ENCODE measurements at regions not wholly inside any gene's neighbourhood (a gene's known extent, or its start where the extent isn't known, plus 50 kb on each side); places are given as distances from the start of the nearest gene placed in this dataset.

DNA sequence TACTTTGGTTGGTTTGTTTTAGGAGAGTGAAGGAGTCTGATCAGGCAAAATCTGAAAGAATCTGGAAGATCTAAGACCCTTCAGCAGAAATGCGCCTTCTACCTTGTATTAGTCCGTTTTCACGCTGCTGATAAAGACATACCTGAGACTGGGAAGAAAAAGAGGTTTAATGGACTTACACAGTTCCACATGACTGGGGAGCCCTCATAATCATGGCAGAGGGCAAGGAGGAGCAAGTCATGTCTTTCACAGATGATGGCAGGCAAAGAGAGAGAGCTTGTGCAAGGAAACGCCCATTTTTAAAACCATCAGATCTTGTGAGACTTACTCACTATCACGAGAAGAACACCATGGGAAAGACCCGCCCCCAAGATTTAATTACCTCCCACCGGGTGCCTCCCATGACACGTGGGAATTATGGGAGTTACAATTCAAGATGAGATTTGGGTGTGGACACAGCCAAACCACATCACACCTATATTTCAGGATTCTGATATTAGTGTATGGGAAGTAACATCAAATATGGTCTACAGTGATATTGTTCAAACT, 99.3 kb downstream of the GLUL start:
- DNase-seq = no peak

DNA sequence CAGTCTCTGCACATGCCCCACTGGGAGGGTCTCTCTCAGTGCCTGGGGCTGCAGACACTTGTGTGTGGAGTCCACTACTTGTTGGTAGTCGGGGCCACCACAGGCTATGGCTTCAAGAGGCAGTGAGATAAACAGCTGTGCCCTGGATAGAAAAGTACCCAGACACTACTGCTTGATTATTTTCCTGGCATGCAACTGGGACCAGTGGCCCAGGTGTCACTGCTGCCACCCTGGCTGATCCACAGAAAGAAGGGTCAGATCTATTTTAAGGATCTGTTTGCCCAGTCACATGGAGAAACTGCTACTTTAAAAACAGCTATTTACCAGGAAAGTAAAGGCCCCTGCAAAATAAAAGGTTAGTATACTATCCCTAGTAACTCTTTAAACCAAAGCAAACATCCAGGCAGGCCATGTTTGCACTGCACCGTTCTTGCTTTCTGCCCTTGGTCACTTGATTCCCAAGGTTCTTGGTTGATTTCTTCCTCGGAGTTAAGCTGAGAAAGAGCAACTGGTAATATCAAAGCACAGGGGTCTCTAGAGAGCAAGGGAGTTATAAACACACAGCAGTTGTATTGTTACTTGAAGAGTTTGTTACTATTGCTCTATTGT, 99.9 kb downstream of the GLUL start:
- no peak for DNase-seq

DNA sequence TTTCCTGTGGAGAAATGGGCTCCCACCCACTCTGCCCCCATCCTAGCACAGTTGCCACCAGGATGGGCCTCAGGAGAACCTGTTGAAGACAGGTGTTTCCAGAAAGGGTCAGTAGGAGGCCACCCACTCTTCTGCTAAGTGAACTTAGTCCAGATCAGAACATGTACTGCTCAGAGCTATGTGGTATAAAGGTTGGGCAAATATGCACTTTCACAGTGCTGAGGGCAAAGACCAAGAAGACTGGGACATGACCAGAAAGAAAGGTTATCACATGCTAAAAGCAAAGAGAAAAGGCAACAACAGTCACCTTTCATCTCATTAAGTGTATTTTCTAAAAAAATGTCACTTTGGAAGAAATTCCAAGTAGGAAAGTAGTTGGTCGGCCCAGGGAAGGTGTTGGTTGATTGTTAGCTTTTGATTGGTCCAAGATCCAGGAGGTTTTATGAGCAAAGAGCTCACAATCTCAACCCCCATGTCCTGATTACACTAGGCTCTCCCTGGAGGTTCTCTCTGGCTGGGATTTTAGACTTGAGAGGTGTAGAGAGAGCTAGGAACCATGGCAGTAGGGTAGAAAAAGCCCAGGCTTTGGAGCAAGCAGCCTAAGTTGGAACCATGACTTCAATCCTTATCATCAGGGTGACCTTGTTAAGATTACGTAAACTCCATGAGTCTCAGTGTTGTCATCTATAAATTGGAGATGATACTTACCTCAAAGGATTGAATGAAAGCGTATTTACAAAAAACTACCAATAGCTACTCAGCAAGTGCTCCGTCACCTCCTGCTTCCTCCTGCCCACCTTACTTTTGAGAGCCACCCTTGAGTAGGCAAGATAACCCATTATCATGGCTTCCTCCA, 102.6 kb downstream of the GLUL start:
- no peak for DNase-seq

DNA sequence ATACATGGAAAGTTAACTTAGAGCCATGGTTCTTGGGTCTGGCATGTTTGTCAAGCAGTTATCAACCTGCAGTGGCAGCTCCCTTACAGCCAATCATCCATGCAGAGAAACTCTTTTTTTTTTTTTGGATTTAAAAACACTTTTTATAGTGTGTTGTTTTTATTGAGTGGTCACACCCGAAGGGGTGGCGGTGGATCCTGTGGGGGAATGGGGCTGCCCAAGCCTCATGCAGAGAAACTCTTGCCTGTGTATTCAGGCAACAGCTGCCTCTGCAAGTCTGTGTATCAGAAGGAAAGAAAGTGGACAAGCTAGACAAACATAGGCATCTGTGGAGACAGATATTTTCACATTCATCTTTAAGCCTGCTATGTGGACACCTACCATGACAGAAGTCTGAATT, 104.8 kb downstream of the GLUL start:
- no peak for DNase-seq

DNA sequence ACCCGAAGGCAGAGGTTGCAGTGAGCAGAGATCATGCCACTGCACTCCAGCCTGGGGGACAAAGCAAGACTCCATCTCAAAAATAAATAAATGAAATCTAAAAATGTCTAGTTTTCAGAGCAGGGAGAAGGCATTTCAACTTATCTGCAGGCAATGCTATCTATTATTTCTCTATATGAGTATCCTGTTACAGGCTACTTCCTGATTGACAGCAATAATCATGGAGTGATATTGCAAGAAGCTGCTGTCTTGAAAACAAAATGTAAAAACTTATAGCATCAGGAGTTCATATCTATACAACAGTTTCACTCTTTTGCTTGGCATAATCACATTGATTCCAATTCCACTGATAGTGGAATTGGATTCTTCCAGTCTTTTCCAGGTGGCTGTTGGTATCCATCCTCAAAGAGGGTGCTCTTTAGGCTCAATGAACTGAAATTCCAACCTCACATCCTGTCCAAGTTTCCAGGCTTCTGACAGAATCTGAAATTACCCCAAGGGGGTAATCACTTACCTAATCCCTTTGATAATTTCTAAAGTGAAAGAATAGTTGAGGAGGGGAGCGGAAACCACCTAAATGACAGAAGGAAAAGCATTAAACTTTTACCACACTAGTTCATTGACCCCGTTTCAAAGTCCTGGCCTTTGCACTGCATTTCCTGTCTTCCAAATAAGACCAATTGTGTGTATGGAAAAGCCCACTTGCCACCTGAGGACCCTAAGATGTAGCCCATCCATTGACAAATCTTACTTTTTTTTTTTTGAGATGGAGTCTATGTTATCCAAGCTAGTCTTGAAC, 107.6 kb downstream of the GLUL start:
- no peak for DNase-seq

DNA sequence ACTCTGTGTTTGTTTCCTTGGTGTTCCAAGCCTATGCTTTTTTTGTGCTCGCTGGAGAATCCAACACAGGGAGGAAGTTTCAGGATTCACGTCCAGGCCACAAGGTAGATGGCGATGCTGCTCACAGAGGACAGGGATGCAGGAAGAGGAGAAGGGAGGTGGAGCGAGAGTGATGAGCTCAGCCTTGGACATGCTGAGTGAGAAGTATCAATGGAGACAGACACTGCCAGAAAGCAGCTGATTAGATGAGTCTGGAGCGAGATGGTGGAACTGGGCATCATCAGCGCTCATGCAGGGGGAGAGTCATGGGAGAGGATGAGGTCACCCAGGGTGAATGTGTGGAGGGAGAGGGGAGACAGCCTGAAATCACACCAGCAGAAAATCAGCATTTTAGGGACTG, 110.0 kb downstream of the GLUL start:
- DNase-seq = no peak

DNA sequence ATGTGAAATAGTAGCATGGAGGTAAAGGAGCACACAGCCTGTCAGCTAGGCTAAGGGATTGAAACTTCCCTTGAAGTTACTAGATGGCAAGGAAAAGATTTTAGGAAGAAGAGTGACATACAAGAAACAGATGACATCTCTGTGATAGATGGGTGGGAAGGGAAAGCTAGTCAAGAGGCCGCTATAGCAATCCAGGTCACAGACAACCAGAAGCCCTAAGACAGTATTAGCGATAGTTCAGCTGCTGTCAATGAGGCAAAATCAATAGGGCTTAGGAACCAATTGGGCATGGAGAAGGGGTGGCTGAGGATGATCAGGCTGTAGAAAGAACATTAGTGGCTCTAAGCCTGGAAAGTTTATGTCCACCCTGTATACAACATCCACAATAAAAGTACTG, 111.1 kb downstream of the GLUL start:
- DNase-seq = no peak

DNA sequence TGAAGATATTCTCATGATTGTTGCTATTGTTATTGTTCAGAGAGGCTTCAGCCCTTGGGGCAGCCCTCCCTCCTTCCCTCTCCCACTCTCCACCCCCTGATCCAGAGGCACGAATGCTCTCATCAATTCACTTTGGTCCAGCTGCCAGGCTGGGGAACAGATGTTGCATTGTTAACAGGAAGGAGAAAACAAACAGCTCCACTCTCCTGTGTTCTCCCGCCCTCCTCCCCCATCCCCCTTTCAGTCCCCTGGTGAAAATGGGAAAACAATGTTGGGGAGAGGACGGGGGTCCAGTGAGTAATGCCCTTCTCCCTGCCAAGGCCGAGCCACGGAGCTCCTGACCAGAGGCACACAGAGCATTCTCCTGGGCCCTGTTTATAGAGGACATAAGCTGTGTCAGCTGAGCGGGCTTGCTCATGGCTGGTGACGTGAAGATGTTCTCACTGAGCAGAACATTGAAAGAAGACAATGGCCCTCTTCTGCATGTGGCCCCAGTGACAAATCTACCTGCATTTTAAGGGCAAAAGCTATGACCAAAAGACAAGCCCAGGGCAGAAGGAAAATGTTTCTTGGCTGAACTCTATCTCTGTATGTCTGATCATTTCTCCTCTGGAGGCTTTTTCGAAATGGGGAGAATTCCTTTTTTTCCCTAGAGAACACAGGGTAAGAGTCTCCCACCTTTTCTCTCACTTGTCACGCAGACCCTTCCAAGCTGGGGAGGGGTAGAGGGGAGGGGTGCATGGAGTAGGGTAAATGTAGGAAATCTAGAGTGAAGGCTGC, 111.7 kb downstream of the GLUL start:
- peak; percentile 77 for DNase-seq

DNA sequence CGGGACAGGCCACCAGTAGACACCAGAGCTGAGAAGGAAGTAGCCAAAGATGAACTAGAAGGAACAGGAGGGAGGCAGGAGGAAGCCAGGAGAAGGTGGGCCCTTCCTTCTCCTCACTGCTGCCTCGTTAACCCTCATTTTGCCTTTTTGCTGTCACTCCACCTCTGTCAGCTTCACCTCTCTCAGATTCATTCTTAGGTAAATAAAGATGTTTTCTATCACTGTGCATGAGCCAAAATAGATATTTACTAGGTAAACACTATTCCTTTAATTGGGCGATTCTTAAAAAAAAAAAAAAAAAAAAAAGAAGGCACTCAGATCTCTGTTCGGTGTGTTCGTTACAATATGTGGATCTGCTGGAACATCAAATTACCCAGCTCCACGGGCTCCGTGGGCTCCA, 112.3 kb downstream of the GLUL start:
- no peak for DNase-seq

DNA sequence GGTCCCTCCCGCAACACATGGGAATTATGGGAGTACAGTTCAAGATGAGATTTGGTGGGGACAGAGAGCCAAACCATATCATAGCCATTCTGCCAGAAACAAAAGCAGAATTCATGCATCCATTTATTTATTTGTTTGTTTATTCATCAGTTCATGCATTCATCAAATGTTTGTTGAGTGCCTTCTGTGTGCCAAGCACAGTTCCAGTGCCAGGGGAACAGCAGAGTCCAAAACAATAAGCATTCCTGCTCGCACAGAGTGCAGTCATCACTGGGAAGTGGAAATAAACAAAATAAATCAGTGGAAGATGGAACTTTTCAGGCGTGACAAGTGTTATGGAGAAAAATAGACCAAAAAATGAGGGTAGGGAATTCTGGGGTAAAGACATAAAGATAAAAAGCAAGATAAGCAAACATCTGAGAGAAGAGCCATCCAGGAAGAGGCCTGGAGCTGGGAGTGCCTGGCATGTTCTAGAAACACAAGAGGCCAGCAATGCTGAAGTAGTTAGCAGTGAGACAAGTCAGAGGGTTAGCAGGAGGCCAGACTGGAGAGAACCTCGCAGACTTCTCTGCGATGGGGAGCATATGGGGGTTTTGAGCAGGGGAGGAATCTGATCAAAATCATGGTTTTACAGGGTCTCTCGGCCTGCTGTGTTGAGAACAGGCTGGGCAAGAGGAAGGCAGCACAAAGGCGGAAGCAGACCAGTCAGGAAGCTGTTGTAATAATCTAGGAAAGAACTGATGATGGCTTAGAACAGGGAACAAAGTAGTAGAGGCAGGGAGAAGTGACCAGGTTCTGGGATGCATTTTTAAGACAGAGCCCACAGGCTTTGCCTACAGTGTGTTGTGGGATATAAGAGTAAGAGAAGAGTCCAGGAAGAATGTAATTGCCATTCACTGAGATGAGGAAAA, 113.2 kb downstream of the GLUL start:
- DNase-seq = no peak

DNA sequence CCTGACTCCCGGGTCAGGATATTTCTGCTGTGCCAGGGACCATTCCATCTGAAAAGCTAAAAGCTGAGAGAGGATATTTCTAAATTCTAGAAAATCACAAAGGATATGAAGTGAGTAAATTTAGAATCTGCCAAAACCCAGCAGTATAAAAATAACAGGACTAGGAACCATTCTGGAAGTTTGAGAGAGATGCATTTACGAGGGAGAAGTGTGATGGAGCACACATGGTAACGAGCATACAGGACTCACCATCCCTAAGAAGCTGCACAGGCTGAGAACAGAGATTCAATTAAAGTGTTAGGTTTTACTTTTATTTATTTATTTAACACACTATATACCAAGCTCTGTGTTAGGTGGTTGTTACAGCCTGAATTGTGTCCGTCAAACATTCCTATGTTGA, 116.3 kb downstream of the GLUL start:
- no peak for DNase-seq

DNA sequence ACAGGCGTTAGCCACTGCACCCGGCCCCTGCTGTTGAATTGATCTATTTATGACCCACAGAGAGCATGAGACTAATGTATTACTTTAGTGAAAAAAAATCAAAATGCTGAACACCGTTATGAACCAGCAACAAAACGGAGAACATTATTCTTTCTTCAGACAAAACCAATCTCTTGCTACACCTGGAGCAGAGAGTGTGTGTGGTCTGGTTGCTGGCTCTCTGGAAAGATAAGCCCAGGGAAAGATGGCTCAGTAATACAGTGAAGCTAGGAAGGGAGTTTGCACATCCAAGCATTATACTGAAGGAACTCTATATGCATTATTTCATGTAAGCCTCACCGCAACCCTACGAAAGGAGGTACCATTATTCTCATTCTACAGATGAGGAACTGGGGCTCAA, 117.0 kb downstream of the GLUL start:
- DNase-seq = no peak

DNA sequence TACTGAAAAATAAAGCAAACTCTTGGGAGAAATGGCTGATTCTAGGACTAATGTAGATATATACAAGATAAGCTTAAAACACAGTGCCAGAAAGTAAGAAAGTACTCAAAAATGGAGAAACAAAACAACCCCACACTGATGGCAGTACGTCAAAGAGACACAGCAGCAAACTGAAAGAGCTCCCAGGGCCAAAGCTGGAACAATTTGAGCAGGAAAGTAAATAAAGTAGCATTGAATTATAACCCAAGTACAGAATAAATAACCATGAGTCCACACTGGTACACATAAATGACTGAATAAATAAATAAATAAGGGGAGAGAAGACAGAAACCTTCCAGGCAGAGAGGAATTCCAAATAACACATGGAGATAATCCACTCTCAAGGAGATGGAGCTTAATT, 120.9 kb downstream of the GLUL start:
- DNase-seq = no peak

DNA sequence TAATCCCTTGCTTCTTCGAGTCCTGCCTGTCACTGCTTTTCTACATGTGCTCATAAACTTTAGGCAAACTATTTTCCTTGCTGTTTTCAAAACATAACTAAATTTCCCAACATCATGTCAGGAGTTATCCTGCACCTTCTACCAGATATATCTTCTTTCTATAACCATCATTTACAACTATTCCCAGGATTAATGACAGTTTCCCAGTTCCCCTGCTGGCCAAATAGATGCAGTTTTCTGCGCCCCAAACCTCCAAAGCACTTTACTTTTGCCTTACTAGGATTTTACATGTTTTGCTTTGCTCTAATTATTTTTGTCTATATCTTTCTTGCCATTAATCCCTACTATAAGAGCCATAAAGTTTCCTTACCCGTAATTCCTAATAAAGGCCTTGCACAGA, 122.5 kb downstream of the GLUL start:
- no peak for DNase-seq

DNA sequence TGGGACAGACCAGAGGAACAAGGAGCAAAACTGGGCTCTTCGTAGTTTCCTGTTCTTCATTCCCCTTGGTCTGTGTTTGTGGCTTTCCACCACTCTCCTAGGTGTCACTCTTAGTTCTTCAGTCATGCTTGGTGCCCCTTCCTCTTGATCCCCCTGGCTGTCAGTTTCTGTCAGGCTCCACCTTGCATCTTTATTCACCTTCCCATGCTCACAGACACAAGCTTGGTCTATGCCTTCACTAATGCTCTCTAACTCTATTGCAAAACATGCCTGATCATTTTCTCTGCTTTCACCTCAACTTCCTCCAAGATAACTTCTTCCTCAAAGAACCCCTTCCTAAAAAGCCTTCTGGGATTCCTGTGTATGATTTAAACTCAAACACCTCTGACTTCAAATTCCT, 122.9 kb downstream of the GLUL start:
- no peak for DNase-seq

DNA sequence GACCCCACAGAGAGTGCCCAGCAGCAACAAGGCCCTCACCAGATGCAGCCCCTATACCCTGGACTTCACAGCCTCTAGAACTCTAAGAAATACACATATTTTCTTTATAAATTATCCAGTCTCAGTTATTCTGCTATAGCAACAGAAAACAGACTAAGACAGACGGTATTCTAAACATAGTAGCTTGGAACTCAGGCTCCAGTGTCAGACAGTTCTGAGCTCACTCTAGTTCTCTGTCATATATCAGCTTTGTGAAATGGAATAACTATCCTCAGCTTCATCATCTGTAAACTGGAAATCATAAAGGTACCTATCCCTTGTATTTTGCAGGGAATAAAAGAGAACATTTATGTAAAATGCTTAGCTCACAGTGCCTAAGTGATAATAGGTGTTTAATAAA, 127.4 kb downstream of the GLUL start:
- no peak for DNase-seq

DNA sequence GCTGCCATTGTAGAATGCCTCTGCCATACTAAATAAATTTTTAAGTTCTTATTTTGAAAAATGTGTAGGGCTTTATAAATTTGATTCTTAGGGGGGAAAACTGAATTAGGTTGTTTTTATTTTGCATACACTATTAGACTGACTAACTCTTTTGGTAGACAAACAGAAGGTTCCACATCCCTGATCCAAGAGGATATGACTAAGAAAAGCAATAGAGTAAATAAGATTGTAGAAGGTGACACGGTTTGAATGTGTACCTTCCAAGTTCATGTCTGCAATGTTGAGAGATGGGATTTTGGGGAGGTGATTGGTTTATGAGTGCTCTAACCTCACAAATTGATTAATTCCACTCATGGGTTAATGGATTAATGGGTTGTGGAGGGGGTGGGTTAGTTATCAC, 127.9 kb downstream of the GLUL start:
- no peak for DNase-seq

DNA sequence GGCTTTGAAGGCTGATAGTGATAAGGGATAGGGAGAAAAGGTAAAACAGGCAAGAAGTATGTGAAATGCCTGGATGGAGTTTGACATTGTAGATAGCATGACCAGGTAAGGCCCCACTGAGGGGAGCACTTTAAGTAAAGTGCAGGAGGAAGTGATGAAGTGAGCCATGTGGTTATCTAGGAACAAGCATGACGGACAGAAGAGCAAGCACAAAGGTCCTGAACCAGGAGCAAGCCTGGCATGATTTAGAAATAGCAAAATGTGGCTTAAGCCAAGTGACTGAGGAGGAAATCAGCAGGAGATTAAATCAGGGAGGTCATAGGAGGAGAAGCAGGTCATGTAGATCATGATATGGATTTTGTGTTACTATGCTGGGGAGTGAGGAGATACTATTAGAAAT, 129.2 kb downstream of the GLUL start:
- DNase-seq = no peak

DNA sequence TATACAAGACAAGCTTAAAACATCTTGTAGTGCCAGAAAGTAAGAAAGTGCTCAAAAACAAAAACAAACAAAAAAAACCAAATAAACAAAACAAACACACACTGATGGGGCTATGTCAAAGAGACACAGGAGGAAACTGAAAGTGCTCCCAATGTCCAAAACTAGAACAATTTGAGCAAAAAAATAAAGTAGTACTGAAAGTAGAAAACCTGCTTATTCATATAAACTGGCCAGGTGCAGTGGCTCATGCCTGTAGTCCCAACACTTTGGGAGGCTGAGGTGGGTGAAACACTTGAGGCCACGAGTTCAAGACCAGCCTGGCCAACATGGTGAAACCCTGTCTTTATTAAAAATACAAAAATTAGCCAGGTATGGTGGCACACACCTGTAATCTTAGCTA, 129.9 kb downstream of the GLUL start:
- DNase-seq = no peak

DNA sequence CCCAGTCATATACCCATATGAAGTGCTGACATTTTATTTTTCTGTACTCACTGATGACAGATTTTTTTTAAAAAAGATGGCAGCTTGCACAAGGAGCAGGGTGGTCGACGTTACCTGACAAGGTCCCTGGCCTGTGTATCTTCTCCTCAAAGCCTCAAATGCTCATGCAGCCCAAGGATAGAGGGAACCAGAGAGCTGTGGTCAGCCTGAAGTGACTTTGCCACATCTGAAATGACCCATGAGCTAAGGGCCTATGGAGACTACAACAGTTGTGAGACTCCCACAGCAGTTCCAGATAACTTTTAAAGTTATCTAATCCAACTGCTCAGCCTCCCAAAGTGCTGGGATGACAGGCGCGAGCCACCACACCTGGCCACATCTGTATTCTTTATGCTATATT, 131.1 kb downstream of the GLUL start:
- DNase-seq = no peak

DNA sequence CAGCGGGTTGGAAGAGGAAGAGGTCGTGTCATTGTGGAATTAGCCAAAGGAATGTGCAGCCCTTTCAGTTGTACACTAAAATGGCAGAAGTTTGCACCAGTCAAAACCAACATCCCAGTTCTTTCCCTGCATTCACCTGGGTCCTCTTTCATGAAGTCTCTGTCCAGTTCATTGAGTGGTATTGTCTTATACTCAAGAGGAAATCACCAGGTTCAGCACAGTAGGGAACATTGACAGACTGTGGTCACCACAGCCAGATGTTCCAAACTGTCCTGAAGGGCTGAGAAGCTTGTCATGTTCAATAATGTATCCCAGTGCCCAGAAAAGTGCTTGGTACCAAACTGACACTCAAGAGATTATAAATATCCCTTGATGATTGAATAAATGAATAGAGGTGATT, 131.6 kb downstream of the GLUL start:
- no peak for DNase-seq
